ENCODE measurements at regions not wholly inside any gene's neighbourhood (a gene's known extent, or its start where the extent isn't known, plus 50 kb on each side); places are given as distances from the start of the nearest gene placed in this dataset.

DNA sequence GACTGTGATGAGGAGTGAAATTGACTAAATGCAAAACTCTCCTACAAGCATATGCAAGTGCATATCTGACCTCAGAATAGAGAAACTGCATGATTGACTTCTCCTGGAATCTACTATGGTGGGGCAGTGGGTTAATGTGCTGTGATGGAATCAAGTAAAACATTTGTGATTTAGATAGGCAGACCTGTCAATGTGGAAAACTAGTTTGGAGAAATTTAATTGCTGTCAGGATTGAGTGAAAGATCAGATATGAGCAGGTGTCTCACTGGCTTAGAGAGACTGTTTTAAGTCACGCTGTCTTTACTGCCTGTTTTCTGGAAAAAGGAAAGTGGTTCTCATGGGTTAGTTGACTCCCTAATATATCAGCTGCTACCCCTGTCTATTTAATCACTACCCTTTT lies 881.0 kb upstream of the CNTNAP5 start:
- no peak overlapping the region for H3K4me3 ChIP-seq
- TF ChIP-seq, protein P1, sequence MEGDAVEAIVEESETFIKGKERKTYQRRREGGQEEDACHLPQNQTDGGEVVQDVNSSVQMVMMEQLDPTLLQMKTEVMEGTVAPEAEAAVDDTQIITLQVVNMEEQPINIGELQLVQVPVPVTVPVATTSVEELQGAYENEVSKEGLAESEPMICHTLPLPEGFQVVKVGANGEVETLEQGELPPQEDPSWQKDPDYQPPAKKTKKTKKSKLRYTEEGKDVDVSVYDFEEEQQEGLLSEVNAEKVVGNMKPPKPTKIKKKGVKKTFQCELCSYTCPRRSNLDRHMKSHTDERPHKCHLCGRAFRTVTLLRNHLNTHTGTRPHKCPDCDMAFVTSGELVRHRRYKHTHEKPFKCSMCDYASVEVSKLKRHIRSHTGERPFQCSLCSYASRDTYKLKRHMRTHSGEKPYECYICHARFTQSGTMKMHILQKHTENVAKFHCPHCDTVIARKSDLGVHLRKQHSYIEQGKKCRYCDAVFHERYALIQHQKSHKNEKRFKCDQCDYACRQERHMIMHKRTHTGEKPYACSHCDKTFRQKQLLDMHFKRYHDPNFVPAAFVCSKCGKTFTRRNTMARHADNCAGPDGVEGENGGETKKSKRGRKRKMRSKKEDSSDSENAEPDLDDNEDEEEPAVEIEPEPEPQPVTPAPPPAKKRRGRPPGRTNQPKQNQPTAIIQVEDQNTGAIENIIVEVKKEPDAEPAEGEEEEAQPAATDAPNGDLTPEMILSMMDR (IDR thresholded peaks at IDR 0.05; ENCODE audit: low read depth, low read length), result no peak
- H3K27me3 ChIP-seq, result peaks cover 14% of the 10 kb centered on the region
- peak in 1 of 2 donors; percentile 23 for DNase-seq (ENCODE audit: low read depth in 1 of 2, low spot score in 1 of 2)
- H3K27ac ChIP-seq, result no peak overlapping the region
- no peaks in the 10 kb centered on the region for H3K36me3 ChIP-seq
- H3K4me1 ChIP-seq (ENCODE audit: low read depth), result peaks cover 9% of the 10 kb centered on the region
- H3K9me3 ChIP-seq (ENCODE audit: low read depth), result no peaks in the 10 kb centered on the region

DNA sequence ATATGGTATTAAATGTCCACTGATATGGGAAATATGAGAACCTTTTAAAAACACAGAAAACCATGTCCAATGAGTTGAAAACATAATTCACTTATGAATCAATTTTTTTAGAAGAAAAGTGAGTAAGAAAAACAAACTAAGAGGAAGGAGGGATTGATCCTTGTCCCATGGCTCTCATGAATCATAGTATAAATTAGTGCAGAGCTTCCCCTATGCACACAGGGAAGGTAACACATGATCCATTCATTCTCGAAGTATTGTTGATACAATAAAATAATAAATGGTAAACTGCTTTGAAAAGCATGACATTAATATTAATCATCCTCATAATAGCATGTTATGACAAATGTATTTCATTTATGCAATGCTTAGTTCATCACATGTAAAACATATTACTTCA lies 872.0 kb upstream of the CNTNAP5 start:
- Histone ChIP-seq H3K36me3 (no peaks in the 10 kb centered on the region), H3K27ac (no peak overlapping the region), H3K4me1 (ENCODE audit: low read depth) (no peaks in the 10 kb centered on the region), H3K9me3 (ENCODE audit: low read depth) (no peaks in the 10 kb centered on the region), H3K27me3 (peaks cover 7% of the 10 kb centered on the region), H3K4me3 (no peak overlapping the region)
- TF ChIP-seq, protein P1 (IDR thresholded peaks at IDR 0.05; ENCODE audit: low read depth, low read length), result no peak
- no peak for DNase-seq (ENCODE audit: low read depth in 1 of 2, low spot score in 1 of 2)

DNA sequence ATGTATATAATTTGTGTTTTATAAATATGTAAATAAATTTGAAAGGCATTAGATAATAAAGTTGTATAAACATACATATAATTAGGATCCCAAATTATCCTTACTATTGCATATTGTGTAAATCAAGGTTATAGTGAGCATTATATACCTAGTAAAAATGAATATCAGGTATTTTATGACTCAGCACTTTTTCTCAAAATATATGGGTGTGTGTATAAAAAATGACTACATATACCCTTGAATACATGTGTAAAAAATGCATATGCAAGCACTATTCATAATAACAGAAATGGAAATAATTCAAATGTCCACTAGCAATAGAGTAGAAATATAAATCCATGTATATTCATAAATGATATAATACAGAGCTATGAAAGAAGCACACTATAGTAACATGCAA lies 870.9 kb upstream of the CNTNAP5 start:
- Histone ChIP-seq H3K4me3 (no peak overlapping the region), H3K9me3 (ENCODE audit: low read depth) (no peaks in the 10 kb centered on the region), H3K27ac (no peak overlapping the region), H3K36me3 (no peaks in the 10 kb centered on the region), H3K27me3 (peaks cover 3% of the 10 kb centered on the region), H3K4me1 (ENCODE audit: low read depth) (no peaks in the 10 kb centered on the region)
- TF ChIP-seq, protein P1 (IDR thresholded peaks at IDR 0.05; ENCODE audit: low read depth, low read length), result no peak
- no peak for DNase-seq (ENCODE audit: low read depth in 1 of 2, low spot score in 1 of 2)

DNA sequence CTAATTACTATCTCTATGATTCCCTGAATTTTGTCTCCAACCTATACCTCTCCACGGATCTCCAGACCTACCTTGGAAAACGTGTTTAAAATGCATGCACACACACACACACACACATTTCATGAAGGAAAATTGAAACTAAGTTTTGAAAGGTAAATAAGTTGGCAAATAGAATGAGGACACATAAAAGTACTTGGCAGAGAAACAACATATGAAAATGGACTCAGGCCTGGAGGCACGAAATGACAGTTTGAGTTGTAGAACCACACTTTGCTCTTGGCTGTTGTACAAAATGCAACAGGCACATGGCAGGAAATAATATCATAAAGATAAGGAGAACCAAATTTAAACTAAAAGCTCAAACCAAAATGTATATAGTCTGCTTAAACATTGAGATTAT lies 868.1 kb upstream of the CNTNAP5 start:
- H3K36me3 ChIP-seq, result no peaks in the 10 kb centered on the region
- TF ChIP-seq, protein P1 (IDR thresholded peaks at IDR 0.05; ENCODE audit: low read depth, low read length), result no peak
- no peaks in the 10 kb centered on the region for H3K4me1 ChIP-seq (ENCODE audit: low read depth)
- no peaks in the 10 kb centered on the region for H3K27me3 ChIP-seq
- DNase-seq (ENCODE audit: low read depth in 1 of 2, low spot score in 1 of 2), result no peak
- no peaks in the 10 kb centered on the region for H3K9me3 ChIP-seq (ENCODE audit: low read depth)
- H3K4me3 ChIP-seq, result no peak overlapping the region
- H3K27ac ChIP-seq, result no peak overlapping the region

DNA sequence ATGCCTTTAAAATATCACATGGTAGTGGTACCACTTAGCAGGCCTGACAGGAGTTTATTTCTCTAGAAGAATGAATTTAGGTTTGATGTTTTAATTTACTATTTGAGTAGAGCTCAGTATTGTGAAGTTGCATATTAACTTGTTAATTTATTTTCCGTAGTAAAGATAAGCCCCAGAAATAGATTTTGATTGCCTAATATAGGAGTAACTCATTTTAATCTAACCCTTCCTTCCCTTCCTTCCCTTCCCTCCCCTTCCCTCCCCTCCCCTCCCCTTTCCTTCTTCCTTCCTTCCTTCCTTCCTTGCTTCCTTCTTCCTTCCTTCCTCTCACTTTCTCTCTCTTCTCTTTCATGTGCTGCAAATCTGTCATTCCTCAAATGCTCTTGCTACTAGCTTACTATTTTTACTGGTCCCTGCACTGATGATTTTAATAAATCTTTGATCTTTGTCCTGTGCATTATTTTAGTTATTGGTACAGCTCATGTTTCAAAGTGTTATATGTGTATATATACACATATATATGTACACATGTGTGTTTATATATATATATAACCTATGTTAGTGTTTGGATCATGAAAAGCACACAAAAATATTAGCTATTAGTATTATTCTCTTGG lies 862.6 kb upstream of the CNTNAP5 start:
- no peak overlapping the region for H3K4me3 ChIP-seq
- H3K36me3 ChIP-seq, result no peaks in the 10 kb centered on the region
- no peaks in the 10 kb centered on the region for H3K4me1 ChIP-seq (ENCODE audit: low read depth)
- H3K27me3 ChIP-seq, result no peaks in the 10 kb centered on the region
- no peak overlapping the region for H3K27ac ChIP-seq
- TF ChIP-seq, protein P1 (IDR thresholded peaks at IDR 0.05; ENCODE audit: low read depth, low read length), result no peak
- DNase-seq (ENCODE audit: low read depth in 1 of 2, low spot score in 1 of 2), result no peak
- no peaks in the 10 kb centered on the region for H3K9me3 ChIP-seq (ENCODE audit: low read depth)
